Gastrocnemius medialis (tissue), 4 donors: ENCODE measurements at regions not wholly inside any gene's neighbourhood (a gene's known extent, or its start where the extent isn't known, plus 50 kb on each side); places are given as distances from the start of the nearest gene placed in this dataset.

Source experiments
- POLR2A ChIP-seq, 2 donors: fragments of 450-650 bp; IDR thresholded peaks; one replicate each; pipeline ENCODE4 v1.6.1; 2017; ENCODE audit warnings: antibody characterized with exemption in 2 of 2, mild to moderate bottlenecking in 2 of 2, moderate library complexity in 2 of 2
- TF ChIP-seq, protein P1 (sequence below), 5 experiments: fragments of 450-650 bp in 3 of 5; fragments of 200-600 bp in 2 of 5; sonication (generic) in 2 of 5; IDR thresholded peaks in 4 of 5; conservative IDR thresholded peaks in 1 of 5; 1 replicate in 4 of 5; 2 replicates in 1 of 5; pipeline ENCODE4 v1.5.1; 2016 to 2019; ENCODE audit warnings: antibody characterized with exemption in 5 of 5, mild to moderate bottlenecking in 3 of 5, moderate library complexity in 3 of 5

DNA sequence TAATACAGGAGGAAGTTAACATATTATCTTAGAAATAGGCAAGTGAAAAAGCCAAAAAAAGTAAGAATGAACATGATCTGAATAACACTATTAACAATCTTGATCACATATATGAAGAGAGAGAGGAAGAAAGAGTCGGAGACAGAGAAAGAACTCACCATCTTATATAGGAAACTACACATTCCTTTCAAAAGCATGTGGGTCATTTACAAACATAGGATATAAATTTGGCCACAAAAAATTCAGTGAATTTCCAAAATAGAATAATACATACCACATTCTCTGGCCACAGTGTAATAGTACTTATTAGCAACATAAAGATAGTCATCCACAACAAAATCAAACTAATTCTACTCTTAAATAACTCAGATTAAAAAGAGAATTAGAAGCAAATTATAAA lies 50.9 kb upstream of the ME3 start:
- TF ChIP-seq, protein P1, sequence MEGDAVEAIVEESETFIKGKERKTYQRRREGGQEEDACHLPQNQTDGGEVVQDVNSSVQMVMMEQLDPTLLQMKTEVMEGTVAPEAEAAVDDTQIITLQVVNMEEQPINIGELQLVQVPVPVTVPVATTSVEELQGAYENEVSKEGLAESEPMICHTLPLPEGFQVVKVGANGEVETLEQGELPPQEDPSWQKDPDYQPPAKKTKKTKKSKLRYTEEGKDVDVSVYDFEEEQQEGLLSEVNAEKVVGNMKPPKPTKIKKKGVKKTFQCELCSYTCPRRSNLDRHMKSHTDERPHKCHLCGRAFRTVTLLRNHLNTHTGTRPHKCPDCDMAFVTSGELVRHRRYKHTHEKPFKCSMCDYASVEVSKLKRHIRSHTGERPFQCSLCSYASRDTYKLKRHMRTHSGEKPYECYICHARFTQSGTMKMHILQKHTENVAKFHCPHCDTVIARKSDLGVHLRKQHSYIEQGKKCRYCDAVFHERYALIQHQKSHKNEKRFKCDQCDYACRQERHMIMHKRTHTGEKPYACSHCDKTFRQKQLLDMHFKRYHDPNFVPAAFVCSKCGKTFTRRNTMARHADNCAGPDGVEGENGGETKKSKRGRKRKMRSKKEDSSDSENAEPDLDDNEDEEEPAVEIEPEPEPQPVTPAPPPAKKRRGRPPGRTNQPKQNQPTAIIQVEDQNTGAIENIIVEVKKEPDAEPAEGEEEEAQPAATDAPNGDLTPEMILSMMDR (IDR thresholded peaks at IDR 0.05 in 4 of 5, conservative IDR thresholded peaks at IDR 0.05 in 1 of 5): no peak
- TF ChIP-seq POLR2A (IDR thresholded peaks at IDR 0.05): no peak
